ENCODE measurements at regions not wholly inside any gene's neighbourhood (a gene's known extent, or its start where the extent isn't known, plus 50 kb on each side); places are given as distances from the start of the nearest gene placed in this dataset.

- no peak for DNase-seq
Measured at GRCh38 chr4:58935332-58935731, 1825.1 kb upstream of the IGFBP7 start.

GRCh38 chr4:58936436-58936835, 1826.3 kb upstream of the IGFBP7 start:
- no peak for DNase-seq

- no peak for DNase-seq
Measured at GRCh38 chr4:58940167-58940566, 1830.0 kb upstream of the IGFBP7 start.

- no peak for DNase-seq
Measured at GRCh38 chr4:58941286-58941685, 1831.1 kb upstream of the IGFBP7 start.

GRCh38 chr4:58953575-58953974, 1843.4 kb upstream of the IGFBP7 start:
- no peak for DNase-seq

- DNase-seq = no peak
Measured at GRCh38 chr4:58957711-58958110, 1847.5 kb upstream of the IGFBP7 start.

- DNase-seq = no peak
Measured at GRCh38 chr4:58961283-58961682, 1851.1 kb upstream of the IGFBP7 start.

GRCh38 chr4:58961925-58962324, 1851.7 kb upstream of the IGFBP7 start:
- no peak for DNase-seq

GRCh38 chr4:58962424-58962823, 1852.2 kb upstream of the IGFBP7 start:
- no peak for DNase-seq

GRCh38 chr4:58981828-58982227, 1871.6 kb upstream of the IGFBP7 start:
- DNase-seq = no peak

GRCh38 chr4:58983887-58984286, 1873.7 kb upstream of the IGFBP7 start:
- no peak for DNase-seq

- DNase-seq = no peak
Measured at GRCh38 chr4:59002148-59002547, 1892.0 kb upstream of the IGFBP7 start.

GRCh38 chr4:59024257-59024656, 1914.1 kb upstream of the IGFBP7 start:
- no peak for DNase-seq

- no peak for DNase-seq
Measured at GRCh38 chr4:59037812-59038211, 1927.6 kb upstream of the IGFBP7 start.

- no peak for DNase-seq
Measured at GRCh38 chr4:59039046-59039445, 1928.9 kb upstream of the IGFBP7 start.

- no peak for DNase-seq
Measured at GRCh38 chr4:59044286-59044900, 1934.2 kb upstream of the IGFBP7 start.

- DNase-seq = no peak
Measured at GRCh38 chr4:59054086-59054485, 1943.9 kb upstream of the IGFBP7 start.

GRCh38 chr4:59057804-59058203, 1947.6 kb upstream of the IGFBP7 start:
- DNase-seq = no peak

GRCh38 chr4:59058543-59058942, 1948.4 kb upstream of the IGFBP7 start:
- DNase-seq = no peak

- DNase-seq = no peak
Measured at GRCh38 chr4:59060002-59060846, 1950.0 kb upstream of the IGFBP7 start.

- DNase-seq = no peak
Measured at GRCh38 chr4:59060895-59061294, 1950.7 kb upstream of the IGFBP7 start.

GRCh38 chr4:59063015-59063720, 1953.0 kb upstream of the IGFBP7 start:
- no peak for DNase-seq

GRCh38 chr4:59068722-59069418, 1958.7 kb upstream of the IGFBP7 start:
- DNase-seq = no peak

All from NK-92 treated with Interleukin-12 subunit alpha and Interleukin-12 subunit beta, amount 100 ng/mL, for 24 hours (cell line).